ENCODE measurements at regions not wholly inside any gene's neighbourhood (a gene's known extent, or its start where the extent isn't known, plus 50 kb on each side); places are given as distances from the start of the nearest gene placed in this dataset.

- DNase-seq (ENCODE audit: low read depth): no peak
Measured at GRCh38 chr5:167898361-167899042, 392.9 kb upstream of the WWC1 start.

- peak; percentile 47 for DNase-seq (ENCODE audit: low read depth)
Measured at GRCh38 chr5:167899490-167900070, 391.9 kb upstream of the WWC1 start.

- no peak for DNase-seq (ENCODE audit: low read depth)
Measured at GRCh38 chr5:167900340-167900935, 391.0 kb upstream of the WWC1 start.

GRCh38 chr5:167902298-167902697 lies 389.1 kb upstream of the WWC1 start:
- no peak for DNase-seq (ENCODE audit: low read depth)

- no peak for DNase-seq (ENCODE audit: low read depth)
Measured at GRCh38 chr5:167903243-167903642, 388.2 kb upstream of the WWC1 start.

- no peak for DNase-seq (ENCODE audit: low read depth)
Measured at GRCh38 chr5:167903659-167904058, 387.8 kb upstream of the WWC1 start.

GRCh38 chr5:167905919-167906853 lies 385.3 kb upstream of the WWC1 start:
- DNase-seq (ENCODE audit: low read depth): no peak

- DNase-seq (ENCODE audit: low read depth): no peak
Measured at GRCh38 chr5:167908606-167909005, 382.8 kb upstream of the WWC1 start.

GRCh38 chr5:167912941-167913665 lies 378.3 kb upstream of the WWC1 start:
- peak; percentile 6 for DNase-seq (ENCODE audit: low read depth)

GRCh38 chr5:167915237-167915636 lies 376.2 kb upstream of the WWC1 start:
- DNase-seq (ENCODE audit: low read depth): no peak

- peak; percentile 13 for DNase-seq (ENCODE audit: low read depth)
Measured at GRCh38 chr5:167916261-167916691, 375.2 kb upstream of the WWC1 start.

- DNase-seq (ENCODE audit: low read depth): peak; percentile 38
Measured at GRCh38 chr5:167916706-167917105, 374.7 kb upstream of the WWC1 start.

- DNase-seq (ENCODE audit: low read depth): no peak
Measured at GRCh38 chr5:167918184-167918812, 373.1 kb upstream of the WWC1 start.

- DNase-seq (ENCODE audit: low read depth): no peak
Measured at GRCh38 chr5:167918813-167919483, 372.5 kb upstream of the WWC1 start.

- no peak for DNase-seq (ENCODE audit: low read depth)
Measured at GRCh38 chr5:167920589-167920988, 370.9 kb upstream of the WWC1 start.

GRCh38 chr5:167921796-167922195 lies 369.6 kb upstream of the WWC1 start:
- DNase-seq (ENCODE audit: low read depth): no peak

GRCh38 chr5:167923396-167923795 lies 368.0 kb upstream of the WWC1 start:
- DNase-seq (ENCODE audit: low read depth): no peak

GRCh38 chr5:167929841-167930240 lies 361.6 kb upstream of the WWC1 start:
- no peak for DNase-seq (ENCODE audit: low read depth)

- DNase-seq (ENCODE audit: low read depth): no peak
Measured at GRCh38 chr5:167934551-167934971, 356.9 kb upstream of the WWC1 start.

- no peak for DNase-seq (ENCODE audit: low read depth)
Measured at GRCh38 chr5:167936022-167936421, 355.4 kb upstream of the WWC1 start.
